ENCODE measurements at regions not wholly inside any gene's neighbourhood (a gene's known extent, or its start where the extent isn't known, plus 50 kb on each side); places are given as distances from the start of the nearest gene placed in this dataset.

DNA sequence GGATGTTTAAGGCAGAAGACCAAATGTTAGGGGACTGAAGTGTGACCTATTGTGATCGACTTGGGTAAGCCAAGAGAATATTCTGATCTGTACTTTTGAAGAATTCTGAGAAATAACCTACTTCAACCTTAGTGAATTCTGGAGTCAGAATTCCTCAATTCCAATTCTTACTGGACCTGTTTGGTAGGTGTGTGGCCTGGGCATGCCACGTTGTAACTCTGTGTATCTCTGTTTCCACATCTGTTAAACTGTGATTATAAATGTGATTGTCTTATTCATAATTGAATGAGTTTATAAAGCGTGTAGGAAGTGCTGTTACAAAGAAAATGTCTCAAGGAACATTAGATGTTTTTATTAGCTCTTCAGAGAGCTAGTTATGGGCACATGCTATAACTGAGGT lies 64.5 kb downstream of the TUSC1 start:
- TF ChIP-seq, protein P1, sequence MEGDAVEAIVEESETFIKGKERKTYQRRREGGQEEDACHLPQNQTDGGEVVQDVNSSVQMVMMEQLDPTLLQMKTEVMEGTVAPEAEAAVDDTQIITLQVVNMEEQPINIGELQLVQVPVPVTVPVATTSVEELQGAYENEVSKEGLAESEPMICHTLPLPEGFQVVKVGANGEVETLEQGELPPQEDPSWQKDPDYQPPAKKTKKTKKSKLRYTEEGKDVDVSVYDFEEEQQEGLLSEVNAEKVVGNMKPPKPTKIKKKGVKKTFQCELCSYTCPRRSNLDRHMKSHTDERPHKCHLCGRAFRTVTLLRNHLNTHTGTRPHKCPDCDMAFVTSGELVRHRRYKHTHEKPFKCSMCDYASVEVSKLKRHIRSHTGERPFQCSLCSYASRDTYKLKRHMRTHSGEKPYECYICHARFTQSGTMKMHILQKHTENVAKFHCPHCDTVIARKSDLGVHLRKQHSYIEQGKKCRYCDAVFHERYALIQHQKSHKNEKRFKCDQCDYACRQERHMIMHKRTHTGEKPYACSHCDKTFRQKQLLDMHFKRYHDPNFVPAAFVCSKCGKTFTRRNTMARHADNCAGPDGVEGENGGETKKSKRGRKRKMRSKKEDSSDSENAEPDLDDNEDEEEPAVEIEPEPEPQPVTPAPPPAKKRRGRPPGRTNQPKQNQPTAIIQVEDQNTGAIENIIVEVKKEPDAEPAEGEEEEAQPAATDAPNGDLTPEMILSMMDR (IDR thresholded peaks at IDR 0.05), result no peak
- TF ChIP-seq POLR2A (IDR thresholded peaks at IDR 0.05) (no peak), EP300 (IDR thresholded peaks at IDR 0.05) (no peak)
